ENCODE measurements at regions not wholly inside any gene's neighbourhood (a gene's known extent, or its start where the extent isn't known, plus 50 kb on each side); places are given as distances from the start of the nearest gene placed in this dataset.

DNA sequence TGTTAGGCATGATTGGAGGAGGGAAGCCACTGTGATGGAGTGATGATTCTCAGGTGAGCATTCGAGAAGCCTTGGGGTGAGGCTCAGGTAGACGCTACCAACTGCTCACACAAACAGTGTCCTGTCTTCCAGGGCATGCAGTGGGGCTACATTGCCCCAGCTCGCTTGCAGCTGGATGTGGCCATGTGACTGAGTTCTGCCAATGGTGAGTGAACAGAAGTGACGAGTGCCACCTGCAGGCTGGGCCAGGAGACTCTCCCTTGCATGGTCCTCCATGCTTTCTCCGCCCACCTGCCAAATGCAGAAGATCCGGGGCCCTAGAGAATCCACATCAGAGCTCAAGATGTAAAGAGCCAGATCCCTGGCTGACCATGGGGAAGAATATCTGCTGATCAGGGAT is 195.9 kb downstream of the BCR start:
- DNase-seq (ENCODE audit: extremely low read depth in 1 of 11, low read depth in 9 of 11, low spot score in 4 of 11) = no peak

DNA sequence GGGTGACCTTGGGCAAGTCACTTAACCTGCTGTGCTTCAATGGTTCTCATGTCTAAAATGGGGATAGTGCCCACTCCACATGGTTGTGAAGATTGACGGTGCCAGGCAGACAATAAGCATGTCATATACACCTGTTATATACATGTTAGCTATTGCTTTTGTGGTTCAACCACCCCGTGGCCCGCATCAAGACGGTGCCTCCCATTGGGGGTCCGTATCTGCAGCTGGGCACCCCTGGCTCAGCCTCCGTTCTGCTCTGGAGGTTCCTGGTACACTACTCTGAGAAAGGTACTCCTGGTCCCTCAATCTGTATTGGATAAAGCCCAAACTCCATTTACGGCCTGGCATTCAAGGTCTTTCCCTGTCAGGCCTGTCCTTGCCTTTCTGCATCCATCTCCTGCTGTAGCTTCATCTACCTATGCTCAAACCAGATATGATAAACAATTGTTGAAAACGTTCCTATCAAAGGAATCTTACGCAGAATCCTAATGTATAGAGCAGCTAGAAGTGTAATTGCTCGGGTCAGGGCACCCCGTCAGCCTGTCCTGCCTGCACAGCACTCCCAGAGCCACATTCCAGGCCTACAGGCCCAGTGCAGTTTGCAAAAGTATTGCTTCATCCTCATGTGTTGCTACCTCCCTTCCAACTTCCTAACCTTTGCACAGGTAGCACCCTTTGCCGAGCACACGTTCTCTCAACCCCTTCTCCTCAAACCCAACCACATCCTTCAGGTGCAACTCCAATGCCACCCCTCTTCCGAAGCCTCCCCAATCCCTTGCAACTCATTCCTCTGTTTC is 194.9 kb downstream of the BCR start:
- no peak for DNase-seq (ENCODE audit: extremely low read depth in 1 of 11, low read depth in 9 of 11, low spot score in 4 of 11)

DNA sequence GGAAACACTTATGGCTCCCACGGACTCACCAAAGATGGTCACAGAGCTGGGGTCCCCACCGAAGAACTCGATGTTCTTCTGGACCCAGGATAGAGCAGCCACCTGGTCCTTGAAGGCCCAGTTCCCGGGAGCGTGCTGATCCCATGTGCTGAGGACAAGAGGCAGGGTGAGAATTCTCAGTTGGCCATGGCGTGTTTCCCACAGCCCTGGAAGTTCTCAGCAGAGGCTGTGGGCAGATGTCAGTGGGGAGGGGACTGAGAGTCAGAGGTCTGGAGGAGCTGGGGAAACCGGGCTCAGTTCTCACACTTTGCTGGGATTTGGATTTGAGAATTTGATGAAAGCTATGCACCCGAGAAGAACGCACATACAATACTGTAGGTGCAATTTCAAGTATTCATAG is 193.3 kb downstream of the BCR start:
- DNase-seq (ENCODE audit: extremely low read depth in 1 of 11, low read depth in 9 of 11, low spot score in 4 of 11) = no peak

DNA sequence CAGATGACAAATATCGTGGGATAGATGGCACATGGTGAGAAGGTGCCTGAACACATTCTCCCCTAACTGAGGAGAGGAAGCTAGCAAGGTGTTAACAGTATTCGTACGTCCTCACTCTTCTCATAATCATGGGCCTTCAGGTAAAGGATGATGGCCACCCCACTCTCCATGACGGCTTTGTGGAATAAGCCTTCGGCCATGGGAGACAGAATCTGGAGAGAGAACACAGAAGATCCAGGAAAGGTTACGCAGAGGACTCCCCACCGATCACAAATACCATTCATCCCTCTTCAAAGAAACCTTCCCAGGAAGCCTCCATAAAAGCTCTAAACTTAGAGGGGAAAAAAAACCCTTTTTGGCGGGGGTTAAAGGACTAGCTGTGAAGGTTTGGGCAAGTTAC is 189.9 kb downstream of the BCR start:
- no peak for DNase-seq (ENCODE audit: extremely low read depth in 1 of 11, low read depth in 9 of 11, low spot score in 4 of 11)

DNA sequence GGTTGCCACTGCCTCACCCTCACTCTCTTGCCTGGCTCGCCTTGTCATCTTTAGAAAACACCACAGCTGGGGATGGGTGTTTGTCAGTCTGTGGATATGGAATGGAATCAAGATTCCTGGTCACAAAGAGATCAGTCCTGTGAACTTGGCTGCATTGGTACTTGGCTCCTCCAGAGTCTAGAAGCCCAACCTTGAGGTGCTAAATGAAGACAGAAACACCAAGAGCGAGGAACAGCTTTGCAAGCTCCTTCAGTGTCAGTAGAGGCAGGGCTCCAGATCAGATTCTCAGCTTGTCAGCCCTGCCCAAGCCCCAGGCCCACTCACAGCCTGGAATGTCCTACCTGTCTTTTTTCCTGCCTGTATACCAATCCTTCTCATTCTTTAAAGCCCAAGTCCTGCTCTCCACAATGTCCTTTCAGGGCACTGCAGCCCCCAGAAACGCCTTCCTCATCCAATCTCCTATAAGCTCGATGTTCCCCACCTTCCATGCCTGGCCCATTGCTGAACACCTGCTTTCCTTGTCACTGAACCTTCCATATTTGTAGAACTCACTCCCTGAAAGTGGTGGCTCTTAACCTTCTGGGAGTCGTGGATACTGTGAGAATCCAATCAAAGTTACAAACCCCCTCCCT is 188.9 kb downstream of the BCR start:
- DNase-seq (ENCODE audit: extremely low read depth in 1 of 11, low read depth in 9 of 11, low spot score in 4 of 11) = no peak
